ENCODE measurements at regions not wholly inside any gene's neighbourhood (a gene's known extent, or its start where the extent isn't known, plus 50 kb on each side); places are given as distances from the start of the nearest gene placed in this dataset.

GRCh38 chr2:9738535-9739496 lies 104.5 kb upstream of the TAF1B start:
- DNase-seq (ENCODE audit: insufficient read length, low spot score) (no peak), FAIRE-seq (no peak)
- no peak for TF ChIP-seq CTCF (IDR thresholded peaks at IDR 0.05; ENCODE audit: insufficient read depth, missing control alignments)

- DNase-seq (ENCODE audit: insufficient read length, low spot score), result no peak
- FAIRE-seq, result no peak
- no peak for TF ChIP-seq CTCF (IDR thresholded peaks at IDR 0.05; ENCODE audit: insufficient read depth, missing control alignments)
Measured at GRCh38 chr2:9739531-9739964, 103.7 kb upstream of the TAF1B start.

- no peak for DNase-seq (ENCODE audit: insufficient read length, low spot score)
- no peak for FAIRE-seq
- TF ChIP-seq CTCF (IDR thresholded peaks at IDR 0.05; ENCODE audit: insufficient read depth, missing control alignments), result no peak
Measured at GRCh38 chr2:9740382-9741073, 102.7 kb upstream of the TAF1B start.

- no peak for TF ChIP-seq CTCF (IDR thresholded peaks at IDR 0.05; ENCODE audit: insufficient read depth, missing control alignments)
- FAIRE-seq, result no peak
Measured at GRCh38 chr2:9741110-9741509, 102.2 kb upstream of the TAF1B start.

GRCh38 chr2:9742601-9743000 lies 100.7 kb upstream of the TAF1B start:
- no peak for FAIRE-seq

More at GRCh38 chr2:9741110-9741509, 102.2 kb upstream of the TAF1B start:
- no peak for DNase-seq (ENCODE audit: insufficient read length, low spot score)

GRCh38 chr2:9744256-9745004 lies 98.8 kb upstream of the TAF1B start:
- no peak for DNase-seq (ENCODE audit: insufficient read length, low spot score)
- no peak for FAIRE-seq
- no peak for TF ChIP-seq CTCF (IDR thresholded peaks at IDR 0.05; ENCODE audit: insufficient read depth, missing control alignments)

More at GRCh38 chr2:9742601-9743000, 100.7 kb upstream of the TAF1B start:
- DNase-seq (ENCODE audit: insufficient read length, low spot score), result no peak
- no peak for TF ChIP-seq CTCF (IDR thresholded peaks at IDR 0.05; ENCODE audit: insufficient read depth, missing control alignments)

Measured in D721Med (cell line).